Esophagus squamous epithelium (tissue), 5 donors: ENCODE measurements at regions not wholly inside any gene's neighbourhood (a gene's known extent, or its start where the extent isn't known, plus 50 kb on each side); places are given as distances from the start of the nearest gene placed in this dataset.

ENCODE experiments used
- DNase-seq: peaks from one replicate; lab custom pipeline; 2025; lab: John Stamatoyannopoulos, UW
- H3K27ac ChIP-seq, 4 donors: fragments of 200-600 bp; sonication (generic); one replicate each; pipeline ENCODE4 v1.5.1; 2016 to 2019; ENCODE audit warnings: mild to moderate bottlenecking in 1 of 4
- H3K27me3 ChIP-seq, 4 donors: fragments of 200-600 bp; sonication (generic); 1 replicate in 3 of 4; 2 replicates in 1 of 4; pipeline versions ENCODE4 v1.5.1 to v1.6.0; 2017 to 2021; ENCODE audit warnings: antibody characterized with exemption in 1 of 4
- H3K36me3 ChIP-seq, 3 donors: fragments of 200-600 bp; sonication (generic); one replicate each; pipeline ENCODE4 v1.5.1; 2016 to 2019
- H3K4me1 ChIP-seq, 3 donors: fragments of 200-600 bp; sonication (generic); one replicate each; pipeline ENCODE4 v1.5.1; 2017 to 2019
- H3K4me3 ChIP-seq, 4 donors: fragments of 200-600 bp; sonication (generic); 1 replicate in 3 of 4; 2 replicates in 1 of 4; pipeline ENCODE4 v1.5.1; 2016 to 2019; ENCODE audit warnings: mild to moderate bottlenecking in 2 of 4, moderate library complexity in 1 of 4
- H3K9me3 ChIP-seq, 3 donors: fragments of 200-600 bp; sonication (generic); one replicate each; pipeline ENCODE4 v1.5.1; 2016 to 2019
- POLR2A ChIP-seq, 4 donors: fragments of 450-650 bp; IDR thresholded peaks; one replicate each; pipeline ENCODE4 v1.6.1; 2017; ENCODE audit warnings: antibody characterized with exemption in 4 of 4, mild to moderate bottlenecking in 4 of 4, moderate library complexity in 3 of 4
- WGBS, 2 donors: methylation state at CpG; one replicate each; pipeline ENCODE4 v1.1.5; 2018; 5-methylcytosine and 5-hydroxymethylcytosine counted together
- intact Hi-C: fragments of 100-400 bp; cut with DNase I; formaldehyde crosslinking; loops from one replicate; pipeline ENCODE4 v1.15.0; 2022
- TF ChIP-seq, protein P1 (sequence below), 6 experiments: fragments of 450-650 bp in 4 of 6; fragments of 200-600 bp in 2 of 6; sonication (generic) in 2 of 6; IDR thresholded peaks; one replicate each; pipeline ENCODE4 v1.5.1; 2016 to 2019; ENCODE audit warnings: antibody characterized with exemption in 6 of 6, mild to moderate bottlenecking in 4 of 6, moderate library complexity in 4 of 6
- donor health status: DM: yes; HTN: yes; CAD: no.

DNA sequence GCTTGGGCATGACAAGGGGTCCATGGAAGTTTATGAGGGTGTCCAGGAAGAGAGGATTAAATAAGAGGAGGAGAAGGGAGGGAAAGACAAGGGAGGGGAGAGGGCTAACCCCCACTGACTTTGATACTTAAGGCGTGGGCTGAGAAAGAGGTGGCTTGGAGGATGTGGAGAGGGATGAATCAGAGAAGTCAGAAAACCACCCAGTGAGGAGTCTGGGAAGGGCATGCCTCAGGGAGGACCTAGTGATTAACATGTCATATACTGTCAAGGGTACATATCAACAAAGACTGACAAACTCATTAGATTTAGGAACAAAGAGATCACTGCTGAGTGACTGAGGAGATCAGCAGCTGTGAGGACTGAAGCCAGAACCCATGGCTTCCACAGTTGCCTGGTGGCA, 145.4 kb downstream of the IRX5 start:
- Histone ChIP-seq H3K4me3 (no peak overlapping the region), H3K9me3 (no peaks in the 10 kb centered on the region), H3K27me3 (no peaks in the 10 kb centered on the region), H3K36me3 (no peaks in the 10 kb centered on the region), H3K27ac (no peak overlapping the region), H3K4me1 (no peaks in the 10 kb centered on the region)
- TF ChIP-seq, protein P1, sequence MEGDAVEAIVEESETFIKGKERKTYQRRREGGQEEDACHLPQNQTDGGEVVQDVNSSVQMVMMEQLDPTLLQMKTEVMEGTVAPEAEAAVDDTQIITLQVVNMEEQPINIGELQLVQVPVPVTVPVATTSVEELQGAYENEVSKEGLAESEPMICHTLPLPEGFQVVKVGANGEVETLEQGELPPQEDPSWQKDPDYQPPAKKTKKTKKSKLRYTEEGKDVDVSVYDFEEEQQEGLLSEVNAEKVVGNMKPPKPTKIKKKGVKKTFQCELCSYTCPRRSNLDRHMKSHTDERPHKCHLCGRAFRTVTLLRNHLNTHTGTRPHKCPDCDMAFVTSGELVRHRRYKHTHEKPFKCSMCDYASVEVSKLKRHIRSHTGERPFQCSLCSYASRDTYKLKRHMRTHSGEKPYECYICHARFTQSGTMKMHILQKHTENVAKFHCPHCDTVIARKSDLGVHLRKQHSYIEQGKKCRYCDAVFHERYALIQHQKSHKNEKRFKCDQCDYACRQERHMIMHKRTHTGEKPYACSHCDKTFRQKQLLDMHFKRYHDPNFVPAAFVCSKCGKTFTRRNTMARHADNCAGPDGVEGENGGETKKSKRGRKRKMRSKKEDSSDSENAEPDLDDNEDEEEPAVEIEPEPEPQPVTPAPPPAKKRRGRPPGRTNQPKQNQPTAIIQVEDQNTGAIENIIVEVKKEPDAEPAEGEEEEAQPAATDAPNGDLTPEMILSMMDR (IDR thresholded peaks at IDR 0.05): no peak
- TF ChIP-seq POLR2A (IDR thresholded peaks at IDR 0.05): no peak
- DNase-seq: no peak
- intact Hi-C loops: no loop called here
- whole genome bisulfite sequencing, 2 donors: 64 to 72% methylated on average over 1 of the region's 1 CpG

DNA sequence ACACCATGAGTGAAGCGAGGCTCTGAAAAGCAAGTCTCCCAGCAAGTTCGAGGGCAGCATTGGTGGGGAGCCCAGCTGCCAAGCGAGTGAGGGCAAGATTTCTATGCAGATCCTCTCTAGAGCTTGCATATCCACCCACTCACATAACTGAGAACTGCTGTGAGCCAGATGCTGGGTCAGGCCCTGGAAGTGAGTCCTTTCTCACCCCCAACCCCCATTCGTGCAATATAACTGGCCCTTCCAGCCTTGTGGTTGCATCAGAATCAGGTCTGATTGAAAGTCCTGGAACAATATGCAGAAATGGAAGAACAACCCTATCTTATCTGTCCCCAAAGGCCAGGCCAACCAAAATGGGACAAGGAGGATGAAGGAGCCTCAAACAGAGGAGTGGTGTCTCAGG, 146.6 kb downstream of the IRX5 start:
- no peaks in the 10 kb centered on the region for H3K27me3 ChIP-seq
- H3K9me3 ChIP-seq: no peaks in the 10 kb centered on the region
- TF ChIP-seq, protein P1 (IDR thresholded peaks at IDR 0.05): no peak
- no peak for TF ChIP-seq POLR2A (IDR thresholded peaks at IDR 0.05)
- H3K27ac ChIP-seq: no peak overlapping the region
- H3K4me3 ChIP-seq: no peak overlapping the region
- no peaks in the 10 kb centered on the region for H3K36me3 ChIP-seq
- intact Hi-C loops: no loop called here
- no peak for DNase-seq
- 46 to 58% methylated on average over 2 to 4 of the region's 4 CpGs for WGBS, 2 donors
- no peaks in the 10 kb centered on the region for H3K4me1 ChIP-seq

DNA sequence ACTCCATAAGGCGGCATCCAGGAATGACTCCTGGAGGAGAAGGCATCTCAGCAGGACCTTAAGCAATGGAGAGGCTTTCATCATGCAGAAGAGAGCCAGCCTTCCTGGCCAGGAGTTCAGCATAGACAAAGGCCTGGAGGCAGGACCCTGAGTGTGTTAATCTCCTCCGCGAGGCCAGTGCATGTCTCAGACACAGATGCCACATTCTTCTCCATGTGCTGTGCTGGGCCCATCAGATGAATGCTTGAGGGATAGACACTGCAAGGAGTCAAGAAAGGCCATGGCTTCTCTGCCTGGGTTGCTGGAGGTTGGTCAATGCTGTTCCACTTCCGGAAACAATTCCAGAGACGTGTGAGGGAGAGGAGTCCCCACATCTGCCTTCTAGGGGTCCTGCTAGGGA, 147.5 kb downstream of the IRX5 start:
- no peak overlapping the region for H3K27ac ChIP-seq
- intact Hi-C loops: no loop called here
- H3K4me3 ChIP-seq: no peak overlapping the region
- H3K36me3 ChIP-seq: no peaks in the 10 kb centered on the region
- no peaks in the 10 kb centered on the region for H3K4me1 ChIP-seq
- H3K27me3 ChIP-seq: no peaks in the 10 kb centered on the region
- DNase-seq: no peak
- 96% methylated on average over 3 to 5 of the region's 5 CpGs for WGBS, 2 donors
- TF ChIP-seq POLR2A (IDR thresholded peaks at IDR 0.05): no peak
- TF ChIP-seq, protein P1 (IDR thresholded peaks at IDR 0.05): no peak
- no peaks in the 10 kb centered on the region for H3K9me3 ChIP-seq

- H3K27me3 ChIP-seq: no peaks in the 10 kb centered on the region
- intact Hi-C loops: no loop called here
- no peaks in the 10 kb centered on the region for H3K9me3 ChIP-seq
- TF ChIP-seq POLR2A (IDR thresholded peaks at IDR 0.05): no peak
- TF ChIP-seq, protein P1 (IDR thresholded peaks at IDR 0.05): no peak
- H3K27ac ChIP-seq: no peak overlapping the region
- no peak for DNase-seq
- 80 to 81% methylated on average over 7 of the region's 8 CpGs for WGBS, 2 donors
- H3K36me3 ChIP-seq: no peaks in the 10 kb centered on the region
- no peak overlapping the region for H3K4me3 ChIP-seq
- H3K4me1 ChIP-seq: no peaks in the 10 kb centered on the region
These were observed 148.2 kb downstream of the IRX5 start for GRCh38 chr16:55078699-55079410.

DNA sequence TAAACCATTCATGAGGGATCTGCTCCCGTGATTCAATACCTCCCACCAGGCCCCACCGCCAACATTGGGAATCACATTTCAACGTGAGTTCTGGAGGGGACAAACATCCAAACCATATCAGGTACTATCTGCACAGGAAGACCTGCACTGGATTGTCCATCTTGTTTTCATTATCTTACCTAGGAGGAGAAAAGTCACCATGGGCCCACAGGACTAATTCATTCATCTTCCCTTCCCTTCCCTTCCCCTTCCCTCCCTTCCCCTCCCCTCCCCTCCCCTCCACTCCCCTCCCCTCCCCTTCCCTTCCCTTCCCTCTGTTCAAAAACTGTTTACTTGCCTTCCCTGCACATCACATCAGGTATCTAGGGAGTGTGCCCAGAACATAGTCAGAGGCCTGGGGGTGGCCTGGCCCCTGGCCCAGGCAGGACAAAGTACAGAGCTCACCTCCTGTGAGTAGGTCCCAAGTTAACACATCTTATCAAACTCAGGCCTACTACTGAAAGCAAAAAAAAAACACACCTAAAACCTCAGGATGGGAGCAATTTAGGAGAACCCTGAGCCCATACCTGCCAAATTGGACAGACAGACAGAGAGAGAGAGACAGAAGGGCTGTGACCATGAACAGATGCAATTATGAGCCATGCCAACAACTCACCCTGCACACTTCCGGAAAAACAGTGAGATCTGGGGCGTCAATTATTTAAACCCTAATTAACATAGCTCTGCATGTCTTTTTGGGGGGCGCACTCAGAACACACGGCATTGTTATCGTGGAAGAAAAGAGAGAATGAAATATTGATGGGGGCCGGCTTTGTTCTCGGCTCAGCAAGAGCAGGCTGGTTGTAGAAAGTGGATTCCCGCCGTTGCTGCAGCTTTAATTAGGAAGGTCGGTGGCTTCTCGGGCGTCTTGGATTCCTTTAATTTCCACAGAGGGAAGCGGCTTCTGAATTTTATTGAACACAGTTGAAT, 151.2 kb downstream of the IRX5 start:
- intact Hi-C loops: no loop called here
- no peak for DNase-seq
- Histone ChIP-seq H3K27ac (no peak overlapping the region), H3K4me1 (no peaks in the 10 kb centered on the region), H3K9me3 (no peaks in the 10 kb centered on the region), H3K27me3 (no peaks in the 10 kb centered on the region), H3K4me3 (no peak overlapping the region), H3K36me3 (no peaks in the 10 kb centered on the region)
- WGBS, 2 donors: 83 to 86% methylated on average over 16 of the region's 16 CpGs
- TF ChIP-seq, protein P1 (IDR thresholded peaks at IDR 0.05): no peak
- TF ChIP-seq POLR2A (IDR thresholded peaks at IDR 0.05): no peak
